MM.1S (cell line): ENCODE measurements at regions not wholly inside any gene's neighbourhood (a gene's known extent, or its start where the extent isn't known, plus 50 kb on each side); places are given as distances from the start of the nearest gene placed in this dataset.

ENCODE experiments used
- EZH2 ChIP-seq: fragments of 300-600 bp; sonication (generic); optimal IDR thresholded peaks from 2 replicates; pipeline ENCODE3; 2017; ENCODE audit warnings: low read depth, mild to moderate bottlenecking, antibody characterized with exemption, low read length, mixed read lengths
- EZH2phosphoT487 ChIP-seq: fragments of 300-600 bp; sonication (generic); IDR thresholded peaks from 2 replicates; pipeline ENCODE4 v1.6.1; 2018; ENCODE audit warnings: antibody characterized with exemption, low read length
- TF ChIP-seq, protein P1 (sequence below): fragments of 300-600 bp; sonication (generic); IDR thresholded peaks from 2 replicates; pipeline ENCODE4 v1.5.1; 2016; ENCODE audit warnings: antibody characterized with exemption, low read length, mixed read lengths

DNA sequence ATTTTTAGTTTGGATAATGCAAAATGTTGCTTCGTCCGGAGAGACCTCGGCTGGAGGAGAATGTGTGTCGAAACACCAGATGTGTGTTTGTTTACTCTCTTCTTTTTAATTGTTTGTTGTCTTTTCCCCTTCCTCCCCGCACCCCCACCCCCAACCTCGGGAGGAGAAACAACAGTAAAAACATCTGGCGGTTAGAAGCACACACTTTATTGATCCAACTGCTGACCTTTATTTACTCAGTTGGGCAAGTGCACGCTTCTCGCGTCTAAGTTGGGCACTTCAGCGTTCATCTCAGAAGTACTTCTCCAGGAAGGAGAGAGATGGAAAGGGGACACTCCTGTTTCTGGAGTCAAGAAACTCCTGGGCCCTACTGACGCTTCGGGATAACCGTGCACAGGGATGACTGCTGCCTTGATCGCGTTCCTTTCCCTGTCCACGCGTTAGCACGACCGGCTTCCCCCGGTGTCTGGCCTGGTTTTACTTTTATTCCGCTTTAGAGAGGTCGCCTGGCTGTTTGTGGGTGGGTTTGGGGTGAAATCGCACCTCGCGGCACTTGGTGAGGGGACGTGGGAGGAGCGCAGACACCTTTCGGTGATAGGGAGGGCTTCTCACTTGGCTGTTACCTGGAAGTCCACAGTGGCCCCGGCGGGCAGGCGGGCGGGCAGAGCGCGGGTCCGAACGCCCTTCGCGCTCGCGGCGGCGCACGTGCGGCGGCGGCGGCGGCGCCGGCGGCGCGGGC is 168.3 kb upstream of the PPP1R3A start:
- TF ChIP-seq, protein P1, sequence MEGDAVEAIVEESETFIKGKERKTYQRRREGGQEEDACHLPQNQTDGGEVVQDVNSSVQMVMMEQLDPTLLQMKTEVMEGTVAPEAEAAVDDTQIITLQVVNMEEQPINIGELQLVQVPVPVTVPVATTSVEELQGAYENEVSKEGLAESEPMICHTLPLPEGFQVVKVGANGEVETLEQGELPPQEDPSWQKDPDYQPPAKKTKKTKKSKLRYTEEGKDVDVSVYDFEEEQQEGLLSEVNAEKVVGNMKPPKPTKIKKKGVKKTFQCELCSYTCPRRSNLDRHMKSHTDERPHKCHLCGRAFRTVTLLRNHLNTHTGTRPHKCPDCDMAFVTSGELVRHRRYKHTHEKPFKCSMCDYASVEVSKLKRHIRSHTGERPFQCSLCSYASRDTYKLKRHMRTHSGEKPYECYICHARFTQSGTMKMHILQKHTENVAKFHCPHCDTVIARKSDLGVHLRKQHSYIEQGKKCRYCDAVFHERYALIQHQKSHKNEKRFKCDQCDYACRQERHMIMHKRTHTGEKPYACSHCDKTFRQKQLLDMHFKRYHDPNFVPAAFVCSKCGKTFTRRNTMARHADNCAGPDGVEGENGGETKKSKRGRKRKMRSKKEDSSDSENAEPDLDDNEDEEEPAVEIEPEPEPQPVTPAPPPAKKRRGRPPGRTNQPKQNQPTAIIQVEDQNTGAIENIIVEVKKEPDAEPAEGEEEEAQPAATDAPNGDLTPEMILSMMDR = no peak
- TF ChIP-seq EZH2phosphoT487 (no peak), EZH2 (no peak)
